ENCODE measurements at regions not wholly inside any gene's neighbourhood (a gene's known extent, or its start where the extent isn't known, plus 50 kb on each side); places are given as distances from the start of the nearest gene placed in this dataset.
"Not testable (repeated sequence)": the region's sequence is repeated elsewhere in the genome, so short reads cannot be mapped to it uniquely, and the experiment has no call there.

GRCh38 chr21:15932726-15933125, 202.9 kb downstream of the USP25 start:
- no peak for DNase-seq (ENCODE audit: low read depth)

- no peak for DNase-seq (ENCODE audit: low read depth)
Observed at GRCh38 chr21:15935530-15935929, 205.7 kb downstream of the USP25 start.

- no peak for DNase-seq (ENCODE audit: low read depth)
Observed at GRCh38 chr21:15943009-15943666, 213.4 kb downstream of the USP25 start.

DNA sequence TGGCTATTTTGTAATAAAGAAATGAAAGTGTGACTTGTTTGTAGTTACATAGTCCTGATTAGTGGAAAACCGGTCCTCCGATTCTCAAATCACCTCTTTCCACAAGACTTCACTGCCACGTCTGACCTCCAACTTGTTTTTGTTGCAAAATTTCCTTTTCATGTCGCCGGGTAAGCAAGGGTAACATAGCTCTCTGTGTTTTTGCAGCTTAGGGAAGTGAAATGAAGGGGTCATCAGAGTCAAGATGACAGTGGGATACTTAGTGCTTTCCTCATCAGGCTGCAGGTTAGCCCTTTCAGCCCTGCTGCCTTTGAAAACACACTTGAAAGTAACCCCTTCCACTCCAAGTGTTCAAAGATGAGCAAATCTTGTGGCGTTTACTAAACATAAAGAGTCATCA, 217.9 kb downstream of the USP25 start:
- DNase-seq (ENCODE audit: low read depth) = no peak

GRCh38 chr21:15953551-15954116, 223.9 kb downstream of the USP25 start:
- DNase-seq (ENCODE audit: low read depth) = no peak

DNA sequence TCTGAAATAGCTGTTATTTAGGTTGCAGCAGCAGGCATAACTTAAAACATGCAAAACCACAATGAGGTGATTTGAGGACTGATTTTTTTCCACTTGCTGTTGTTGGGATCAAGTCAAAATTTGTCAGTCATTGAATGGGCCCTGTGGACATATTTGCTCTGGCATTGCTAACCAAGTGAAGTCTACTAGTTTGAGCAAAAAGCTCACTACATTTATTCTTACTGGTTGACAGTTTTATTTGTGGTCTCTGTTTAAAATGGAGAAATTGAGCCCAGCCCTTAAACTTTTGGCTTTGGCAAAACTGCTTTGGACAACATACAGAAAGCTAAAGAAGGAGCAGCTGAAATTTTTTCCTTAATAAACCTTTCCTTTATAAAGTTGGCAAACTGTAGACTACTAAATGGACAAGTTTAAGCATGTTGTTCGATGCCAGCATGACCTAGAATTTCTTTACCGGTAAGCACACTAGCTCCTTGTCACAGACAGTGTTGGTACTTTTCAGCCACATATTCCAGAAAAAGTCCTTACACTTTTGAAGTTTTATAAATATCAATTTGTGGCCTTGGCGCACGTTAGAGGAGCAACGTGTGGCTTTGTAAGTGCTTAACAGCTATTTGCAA, 234.6 kb downstream of the USP25 start:
- DNase-seq (ENCODE audit: low read depth) = no peak

- no peak for DNase-seq (ENCODE audit: low read depth)
Observed at GRCh38 chr21:15966231-15966630, 236.4 kb downstream of the USP25 start.

- no peak for DNase-seq (ENCODE audit: low read depth)
Observed at GRCh38 chr21:15966651-15967050, 236.9 kb downstream of the USP25 start.

DNA sequence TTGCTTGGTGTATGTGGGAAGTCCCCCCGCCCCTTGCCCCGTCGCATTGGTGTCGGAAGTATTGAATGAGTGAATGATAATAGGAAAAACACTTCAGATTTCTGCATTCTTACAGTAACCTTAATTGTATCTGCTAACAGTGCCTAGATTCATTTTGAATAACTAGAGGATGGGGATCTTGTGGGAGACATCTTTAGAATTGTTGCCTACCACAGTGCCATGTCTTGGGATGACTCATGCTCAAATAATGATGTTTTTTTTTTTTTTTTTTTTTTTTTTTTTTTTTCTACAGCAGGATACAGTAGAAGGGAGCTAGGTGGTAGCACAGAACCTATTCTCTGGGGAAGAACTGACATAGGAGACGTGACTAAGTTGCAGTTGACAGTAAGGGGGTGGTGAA, 237.9 kb downstream of the USP25 start:
- DNase-seq (ENCODE audit: low read depth) = no peak

GRCh38 chr21:15968776-15969310, 239.1 kb downstream of the USP25 start:
- DNase-seq (ENCODE audit: low read depth) = no peak

- DNase-seq (ENCODE audit: low read depth) = no peak
Observed at GRCh38 chr21:15976807-15977206, 247.0 kb downstream of the USP25 start.

- no peak for DNase-seq (ENCODE audit: low read depth)
Observed at GRCh38 chr21:15978215-15978738, 248.5 kb downstream of the USP25 start.

DNA sequence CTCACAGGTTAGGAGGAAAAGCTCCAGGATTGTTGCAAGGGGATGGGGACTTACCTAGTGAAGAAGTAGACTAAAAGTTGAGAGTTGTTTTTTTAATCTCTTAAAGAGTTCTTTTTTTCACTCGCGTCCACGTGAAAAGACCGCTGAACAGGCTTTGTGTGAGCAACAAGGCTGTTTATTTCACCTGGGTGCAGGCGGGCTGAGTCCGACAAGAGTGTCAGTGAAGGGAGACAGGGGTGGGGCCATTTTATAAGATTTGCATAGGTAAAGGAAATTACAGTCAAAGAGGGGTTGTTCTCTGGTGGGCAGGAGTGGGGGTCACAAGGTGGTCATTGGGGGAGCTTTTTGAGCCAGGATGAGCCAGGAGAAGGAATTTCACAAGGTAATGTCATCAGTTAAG, 249.7 kb downstream of the USP25 start:
- DNase-seq (ENCODE audit: low read depth) = not testable (repeated sequence)

- DNase-seq (ENCODE audit: low read depth) = no peak
Observed at GRCh38 chr21:15986277-15986676, 256.5 kb downstream of the USP25 start.

DNA sequence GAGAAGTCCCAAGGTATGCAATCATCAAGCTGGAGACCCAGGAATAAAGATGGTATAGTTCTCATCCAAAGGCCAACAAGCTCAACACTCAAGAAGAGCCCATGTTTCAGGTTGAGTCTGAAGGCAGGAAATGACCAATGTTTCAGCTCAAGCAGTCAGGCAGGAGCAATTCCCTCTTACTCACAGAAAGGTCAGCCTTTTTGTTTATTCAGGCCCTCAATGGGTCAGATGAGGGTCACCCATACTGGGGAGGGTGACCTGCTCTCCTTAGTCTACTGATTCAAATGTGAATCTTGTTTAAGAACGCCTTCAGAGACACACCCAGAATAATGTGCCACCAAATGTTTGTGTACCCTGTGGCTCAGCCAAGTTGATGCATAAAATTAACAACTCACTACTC, 262.4 kb downstream of the USP25 start:
- no peak for DNase-seq (ENCODE audit: low read depth)

GRCh38 chr21:15993951-15994350, 264.2 kb downstream of the USP25 start:
- DNase-seq (ENCODE audit: low read depth) = no peak

DNA sequence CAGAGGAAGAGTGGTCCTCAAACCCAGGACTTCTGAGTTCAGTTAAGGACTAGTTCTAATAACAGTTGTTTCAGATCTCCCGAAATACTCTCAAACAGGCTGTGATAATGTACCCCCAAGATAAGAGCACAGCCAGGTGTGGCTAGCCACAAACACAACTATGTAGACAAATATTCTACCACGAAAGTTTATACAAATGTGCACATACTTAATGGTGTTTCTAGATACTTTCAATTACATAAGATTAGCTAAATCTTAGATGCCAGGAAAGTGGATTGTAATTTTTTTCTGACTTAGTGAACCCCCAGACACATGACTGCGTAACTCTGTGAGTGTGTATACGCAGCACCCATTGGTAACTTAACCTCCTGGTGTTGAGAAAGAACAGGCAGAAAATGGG, 270.0 kb downstream of the USP25 start:
- no peak for DNase-seq (ENCODE audit: low read depth)

GRCh38 chr21:16002874-16003466, 273.2 kb downstream of the USP25 start:
- no peak for DNase-seq (ENCODE audit: low read depth)

DNA sequence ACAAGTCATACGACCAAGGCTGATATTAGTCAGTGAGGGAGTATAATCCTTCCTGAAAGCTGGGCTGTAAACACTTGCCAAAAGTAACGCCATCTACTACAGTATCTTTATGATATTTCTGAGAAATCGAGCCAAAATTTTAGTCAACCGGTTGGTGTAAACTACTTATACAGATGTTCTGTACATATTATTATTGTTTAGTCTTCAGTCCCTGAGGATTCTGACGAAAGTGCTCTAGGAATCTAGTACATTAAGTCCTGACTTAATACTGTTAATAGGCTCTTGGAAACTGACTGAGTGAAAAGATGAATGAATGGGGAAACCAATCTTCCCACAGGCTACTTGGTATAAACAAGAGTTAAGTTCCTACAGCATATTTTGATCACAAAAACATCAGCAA, 274.3 kb downstream of the USP25 start:
- no peak for DNase-seq (ENCODE audit: low read depth)

GRCh38 chr21:16004523-16004922, 274.7 kb downstream of the USP25 start:
- no peak for DNase-seq (ENCODE audit: low read depth)

- no peak for DNase-seq (ENCODE audit: low read depth)
Observed at GRCh38 chr21:16005996-16006395, 276.2 kb downstream of the USP25 start.

DNA sequence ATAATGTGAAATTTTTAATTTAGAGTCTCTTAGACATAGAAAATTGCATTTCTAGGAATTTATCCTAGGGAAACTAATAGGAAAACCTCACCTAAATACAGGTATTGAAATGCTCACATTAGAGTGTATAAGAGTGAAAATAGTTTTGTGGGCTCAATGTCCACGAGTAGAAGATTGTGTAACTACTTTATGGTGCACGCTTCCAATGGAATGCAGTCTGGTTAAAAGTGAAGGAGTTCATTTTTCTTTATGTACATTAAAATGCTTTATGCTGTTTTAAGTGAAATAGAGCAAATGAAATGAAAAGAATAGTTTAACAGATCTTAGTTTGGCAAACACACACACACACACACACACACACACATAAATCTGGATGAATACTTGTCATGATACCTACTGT, 278.2 kb downstream of the USP25 start:
- no peak for DNase-seq (ENCODE audit: low read depth)

GRCh38 chr21:16011719-16012118, 281.9 kb downstream of the USP25 start:
- no peak for DNase-seq (ENCODE audit: low read depth)

Data from stimulated activated CD8-positive, alpha-beta memory T cell treated with anti-CD3 and anti-CD28 coated beads, Interleukin-12 subunit alpha, Interleukin-12 subunit beta, amount 100 ng/mL, for 1 hour (primary cell).